Natural killer cell (primary cell): ENCODE measurements at regions not wholly inside any gene's neighbourhood (a gene's known extent, or its start where the extent isn't known, plus 50 kb on each side); places are given as distances from the start of the nearest gene placed in this dataset.

Source experiments
- ATAC-seq, 3 donors: fragments of 150-1000 bp in 2 of 3; fragments of 200-7000 bp in 1 of 3; cut with Tn5 transposase; 1 replicate in 1 of 3; 2 replicates in 2 of 3; pipeline ENCODE4 v1.10.0; 2021; ENCODE audit warnings: mild to moderate bottlenecking in 2 of 3, moderate library complexity in 2 of 3
- DNase-seq, 2 donors: peaks; one replicate each; pipeline versions ENCODE4 v3.0.0 to v3.0.0-alpha.2; 2013 to 2021; ENCODE audit warnings: mixed read lengths in 1 of 2
- H3K27ac ChIP-seq: one replicate; pipeline ENCODE4 v1.5.1; 2013; ENCODE audit warnings: mild to moderate bottlenecking, low read length
- H3K27me3 ChIP-seq: one replicate; pipeline ENCODE4 v1.6.1; 2013; ENCODE audit warnings: low read length; ENCODE audit not compliant: control insufficient read depth, insufficient read depth
- H3K36me3 ChIP-seq: one replicate; pipeline ENCODE4 v1.6.1; 2013; ENCODE audit warnings: low read length; ENCODE audit not compliant: control insufficient read depth, insufficient read depth
- H3K4me1 ChIP-seq: one replicate; pipeline ENCODE4 v1.6.1; 2013; ENCODE audit warnings: low read length; ENCODE audit not compliant: control insufficient read depth, insufficient read depth
- H3K4me3 ChIP-seq: one replicate; pipeline ENCODE4 v1.5.1; 2013; ENCODE audit warnings: low read length
- H3K9me3 ChIP-seq: one replicate; pipeline ENCODE4 v1.6.1; 2013; ENCODE audit warnings: low read length; ENCODE audit not compliant: control insufficient read depth, insufficient read depth
- H3K27ac Mint-ChIP-seq, 2 donors: one replicate each; pipeline ENCODE4 v1.8.0; 2022; ENCODE audit warnings: mild to moderate bottlenecking in 2 of 2, mixed read lengths in 2 of 2, moderate library complexity in 1 of 2
- H3K27me3 Mint-ChIP-seq, 2 donors: one replicate each; pipeline ENCODE4 v1.8.0; 2022; ENCODE audit warnings: low read depth in 2 of 2, mixed read lengths in 2 of 2
- H3K36me3 Mint-ChIP-seq: one replicate; pipeline ENCODE4 v1.8.0; 2022; ENCODE audit warnings: mixed read lengths
- H3K4me1 Mint-ChIP-seq, 2 donors: one replicate each; pipeline ENCODE4 v1.8.0; 2022; ENCODE audit warnings: mixed read lengths in 2 of 2
- H3K4me3 Mint-ChIP-seq: one replicate; pipeline ENCODE4 v1.8.0; 2022; ENCODE audit warnings: mild to moderate bottlenecking, moderate library complexity, mixed read lengths
- H3K9me3 Mint-ChIP-seq, 2 donors: one replicate each; pipeline ENCODE4 v1.8.0; 2022; ENCODE audit warnings: mixed read lengths in 2 of 2
- CTCF ChIP-seq: fragments of 200-600 bp; IDR thresholded peaks from one replicate; pipeline ENCODE4 v1.8.0; 2022; ENCODE audit warnings: antibody characterized with exemption
- WGBS: methylation state at CpG from one replicate; pipeline ENCODE4 v1.1.7; 2013; ENCODE audit warnings: missing lambda C conversion rate; ENCODE audit not compliant: insufficient coverage; 5-methylcytosine and 5-hydroxymethylcytosine counted together
- intact Hi-C: fragments of 100-400 bp; cut with micrococcal nuclease; formaldehyde crosslinking; loops from one replicate; pipeline ENCODE4 v1.14.2; 2022

- Mint-ChIP-seq H3K27me3 (peaks cover 0 to 7% of the 10 kb centered on the region in 2 donors), H3K4me3 (no peak overlapping the region)
These were observed 243.7 kb downstream of the NPHP4 start for GRCh38 chr1:5748286-5749225.

GRCh38 chr1:5747426-5748285, 244.6 kb downstream of the NPHP4 start:
- Histone ChIP-seq H3K36me3 (no peaks in the 10 kb centered on the region), H3K27me3 (no peaks in the 10 kb centered on the region), H3K4me3 (no peak overlapping the region), H3K9me3 (no peaks in the 10 kb centered on the region), H3K27ac (no peak overlapping the region), H3K4me1 (peaks cover 3% of the 10 kb centered on the region)
- intact Hi-C loops: no loop called here
- ATAC-seq (no peak), DNase-seq (no peak)
- TF ChIP-seq CTCF: no peak
- 81% methylated on average over 13 of the region's 13 CpGs for WGBS
- Mint-ChIP-seq H3K4me1 (no peaks in the 10 kb centered on the region), H3K9me3 (no peaks in the 10 kb centered on the region), H3K36me3 (no peaks in the 10 kb centered on the region), H3K27ac (no peak overlapping the region), H3K4me3 (no peak overlapping the region), H3K27me3 (peaks cover 0 to 9% of the 10 kb centered on the region in 2 donors)

More at GRCh38 chr1:5748286-5749225, 243.7 kb downstream of the NPHP4 start:
- Histone ChIP-seq H3K4me1 (peaks cover 3% of the 10 kb centered on the region), H3K27ac (no peak overlapping the region), H3K9me3 (no peaks in the 10 kb centered on the region), H3K27me3 (no peaks in the 10 kb centered on the region), H3K4me3 (no peak overlapping the region), H3K36me3 (no peaks in the 10 kb centered on the region)
- DNase-seq (no peak), ATAC-seq (no peak)
- H3K36me3 Mint-ChIP-seq: no peaks in the 10 kb centered on the region
- intact Hi-C loops: no loop called here
- H3K4me1 Mint-ChIP-seq: no peaks in the 10 kb centered on the region
- TF ChIP-seq CTCF: no peak
- H3K27ac Mint-ChIP-seq: no peak overlapping the region
- WGBS: 86% methylated on average over 26 of the region's 26 CpGs
- H3K9me3 Mint-ChIP-seq: no peaks in the 10 kb centered on the region

GRCh38 chr1:5746611-5747425, 245.4 kb downstream of the NPHP4 start:
- Histone ChIP-seq H3K27me3 (no peaks in the 10 kb centered on the region), H3K9me3 (no peaks in the 10 kb centered on the region), H3K36me3 (no peaks in the 10 kb centered on the region), H3K4me1 (peaks cover 3% of the 10 kb centered on the region), H3K4me3 (no peak overlapping the region), H3K27ac (no peak overlapping the region)
- H3K27ac Mint-ChIP-seq: no peak overlapping the region
- 45% methylated on average over 15 of the region's 15 CpGs for whole genome bisulfite sequencing
- no peak overlapping the region for H3K4me3 Mint-ChIP-seq
- no peaks in the 10 kb centered on the region for H3K36me3 Mint-ChIP-seq
- DNase-seq (no peak), ATAC-seq (no peak)
- intact Hi-C loops: no loop called here
- no peak for TF ChIP-seq CTCF
- peaks cover 0 to 13% of the 10 kb centered on the region in 2 donors for H3K27me3 Mint-ChIP-seq
- H3K9me3 Mint-ChIP-seq: no peaks in the 10 kb centered on the region
- H3K4me1 Mint-ChIP-seq: no peaks in the 10 kb centered on the region
